GM19397 (cell line): ENCODE measurements at regions not wholly inside any gene's neighbourhood (a gene's known extent, or its start where the extent isn't known, plus 50 kb on each side); places are given as distances from the start of the nearest gene placed in this dataset.

ENCODE experiments used
- ATAC-seq: cut with Tn5 transposase; IDR thresholded peaks from one replicate; pipeline ENCODE4 v1.9.1; 2021; ENCODE audit warnings: mild to moderate bottlenecking, moderate library complexity; ENCODE audit not compliant: unreplicated experiment

GRCh38 chr4:43766648-43767047 lies 682.0 kb downstream of the KCTD8 start:
- ATAC-seq: no peak

GRCh38 chr4:43776371-43776770 lies 672.2 kb downstream of the KCTD8 start:
- ATAC-seq: no peak

- no peak for ATAC-seq
Measured at GRCh38 chr4:43778187-43778915, 670.3 kb downstream of the KCTD8 start.

GRCh38 chr4:43781125-43781524 lies 667.5 kb downstream of the KCTD8 start:
- ATAC-seq: no peak

GRCh38 chr4:43782391-43782790 lies 666.2 kb downstream of the KCTD8 start:
- no peak for ATAC-seq

GRCh38 chr4:43816116-43816515 lies 632.5 kb downstream of the KCTD8 start:
- no peak for ATAC-seq

GRCh38 chr4:43822621-43823020 lies 626.0 kb downstream of the KCTD8 start:
- no peak for ATAC-seq

- no peak for ATAC-seq
Measured at GRCh38 chr4:43835869-43836268, 612.7 kb downstream of the KCTD8 start.

GRCh38 chr4:43837171-43837570 lies 611.4 kb downstream of the KCTD8 start:
- no peak for ATAC-seq

- no peak for ATAC-seq
Measured at GRCh38 chr4:43837604-43838003, 611.0 kb downstream of the KCTD8 start.

GRCh38 chr4:43842594-43842993 lies 606.0 kb downstream of the KCTD8 start:
- no peak for ATAC-seq

- ATAC-seq: no peak
Measured at GRCh38 chr4:43843501-43843900, 605.1 kb downstream of the KCTD8 start.

GRCh38 chr4:43846111-43846587 lies 602.5 kb downstream of the KCTD8 start:
- no peak for ATAC-seq

GRCh38 chr4:43853565-43854264 lies 594.9 kb downstream of the KCTD8 start:
- no peak for ATAC-seq

- ATAC-seq: no peak
Measured at GRCh38 chr4:43855283-43855682, 593.3 kb downstream of the KCTD8 start.

- ATAC-seq: no peak
Measured at GRCh38 chr4:43864616-43865146, 583.9 kb downstream of the KCTD8 start.

- no peak for ATAC-seq
Measured at GRCh38 chr4:43867908-43868307, 580.7 kb downstream of the KCTD8 start.

- ATAC-seq: no peak
Measured at GRCh38 chr4:43875655-43876054, 573.0 kb downstream of the KCTD8 start.

GRCh38 chr4:43882470-43882869 lies 566.1 kb downstream of the KCTD8 start:
- ATAC-seq: no peak

- no peak for ATAC-seq
Measured at GRCh38 chr4:43886196-43886595, 562.4 kb downstream of the KCTD8 start.

GRCh38 chr4:43898836-43899235 lies 549.8 kb downstream of the KCTD8 start:
- ATAC-seq: no peak

GRCh38 chr4:43903456-43903855 lies 545.2 kb downstream of the KCTD8 start:
- no peak for ATAC-seq
